ENCODE measurements at regions not wholly inside any gene's neighbourhood (a gene's known extent, or its start where the extent isn't known, plus 50 kb on each side); places are given as distances from the start of the nearest gene placed in this dataset.

DNA sequence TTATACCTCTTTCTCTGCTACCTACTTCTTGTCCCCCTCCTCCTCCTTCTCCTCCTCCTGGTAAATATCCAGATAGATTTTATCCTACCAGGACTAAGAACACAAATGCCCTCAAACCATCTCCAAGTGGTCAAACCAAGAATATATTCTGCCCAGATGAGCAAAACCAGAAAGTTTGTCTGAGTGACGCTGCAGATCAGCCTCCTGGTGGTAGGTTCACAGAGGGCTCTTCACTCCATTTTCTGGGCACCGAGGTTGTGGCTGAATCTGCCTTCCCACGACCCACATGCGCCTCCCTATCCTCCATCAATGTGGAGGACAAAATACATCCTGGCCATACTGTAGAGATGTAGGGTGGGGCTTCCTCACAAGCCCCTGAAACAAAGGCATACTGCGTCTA is 543.6 kb downstream of the MN1 start:
- intact Hi-C loops (cut with DNase I; ENCODE audit: low total_unique reads) = no loop called here
- TF ChIP-seq, protein P1, sequence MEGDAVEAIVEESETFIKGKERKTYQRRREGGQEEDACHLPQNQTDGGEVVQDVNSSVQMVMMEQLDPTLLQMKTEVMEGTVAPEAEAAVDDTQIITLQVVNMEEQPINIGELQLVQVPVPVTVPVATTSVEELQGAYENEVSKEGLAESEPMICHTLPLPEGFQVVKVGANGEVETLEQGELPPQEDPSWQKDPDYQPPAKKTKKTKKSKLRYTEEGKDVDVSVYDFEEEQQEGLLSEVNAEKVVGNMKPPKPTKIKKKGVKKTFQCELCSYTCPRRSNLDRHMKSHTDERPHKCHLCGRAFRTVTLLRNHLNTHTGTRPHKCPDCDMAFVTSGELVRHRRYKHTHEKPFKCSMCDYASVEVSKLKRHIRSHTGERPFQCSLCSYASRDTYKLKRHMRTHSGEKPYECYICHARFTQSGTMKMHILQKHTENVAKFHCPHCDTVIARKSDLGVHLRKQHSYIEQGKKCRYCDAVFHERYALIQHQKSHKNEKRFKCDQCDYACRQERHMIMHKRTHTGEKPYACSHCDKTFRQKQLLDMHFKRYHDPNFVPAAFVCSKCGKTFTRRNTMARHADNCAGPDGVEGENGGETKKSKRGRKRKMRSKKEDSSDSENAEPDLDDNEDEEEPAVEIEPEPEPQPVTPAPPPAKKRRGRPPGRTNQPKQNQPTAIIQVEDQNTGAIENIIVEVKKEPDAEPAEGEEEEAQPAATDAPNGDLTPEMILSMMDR (IDR thresholded peaks at IDR 0.05) = no peak
- peaks cover 0 to 4% of the 10 kb centered on the region in 2 donors for H3K27me3 ChIP-seq
- DNase-seq = no peak
- no peak overlapping the region for H3K27ac ChIP-seq
- H3K36me3 ChIP-seq = no peaks in the 10 kb centered on the region
- H3K4me3 ChIP-seq = no peak overlapping the region
- H3K9me3 ChIP-seq = peaks cover 0 to 19% (median 12%) of the 10 kb centered on the region in 3 donors
- no peaks in the 10 kb centered on the region for H3K4me1 ChIP-seq

DNA sequence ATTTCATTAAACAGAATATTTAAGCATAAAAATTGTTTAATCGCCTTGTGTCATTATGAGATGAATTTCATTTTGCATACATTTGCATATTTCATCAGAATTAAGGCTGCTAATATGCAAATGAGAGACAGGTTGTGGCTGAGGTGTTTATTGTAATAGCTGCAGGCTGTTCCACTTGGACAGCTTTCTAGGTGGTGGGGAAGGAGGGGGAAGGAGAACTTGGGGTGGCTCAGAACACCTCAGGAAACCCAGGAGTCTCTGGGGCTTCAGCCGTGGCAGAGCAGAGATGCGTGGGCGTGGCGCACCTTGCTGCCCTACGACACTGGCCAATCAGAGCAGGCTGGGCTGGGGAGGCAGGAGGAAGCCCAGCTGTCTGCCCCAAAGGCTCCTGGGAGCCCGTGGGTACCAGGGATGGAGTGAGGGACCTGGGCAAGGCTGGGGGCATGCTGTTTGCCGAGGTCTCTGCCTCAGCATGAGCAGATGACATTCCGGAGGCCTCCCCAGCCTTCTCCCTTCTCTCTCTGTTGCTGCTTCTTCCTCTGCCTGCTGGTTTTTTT is 542.9 kb downstream of the MN1 start:
- peaks cover 0 to 4% of the 10 kb centered on the region in 2 donors for H3K27me3 ChIP-seq
- H3K27ac ChIP-seq = no peak overlapping the region
- H3K4me3 ChIP-seq = no peak overlapping the region
- intact Hi-C loops (cut with DNase I; ENCODE audit: low total_unique reads) = no loop called here
- no peaks in the 10 kb centered on the region for H3K36me3 ChIP-seq
- peaks cover 0 to 19% (median 12%) of the 10 kb centered on the region in 3 donors for H3K9me3 ChIP-seq
- no peak for DNase-seq
- TF ChIP-seq, protein P1 (IDR thresholded peaks at IDR 0.05) = no peak
- no peaks in the 10 kb centered on the region for H3K4me1 ChIP-seq

DNA sequence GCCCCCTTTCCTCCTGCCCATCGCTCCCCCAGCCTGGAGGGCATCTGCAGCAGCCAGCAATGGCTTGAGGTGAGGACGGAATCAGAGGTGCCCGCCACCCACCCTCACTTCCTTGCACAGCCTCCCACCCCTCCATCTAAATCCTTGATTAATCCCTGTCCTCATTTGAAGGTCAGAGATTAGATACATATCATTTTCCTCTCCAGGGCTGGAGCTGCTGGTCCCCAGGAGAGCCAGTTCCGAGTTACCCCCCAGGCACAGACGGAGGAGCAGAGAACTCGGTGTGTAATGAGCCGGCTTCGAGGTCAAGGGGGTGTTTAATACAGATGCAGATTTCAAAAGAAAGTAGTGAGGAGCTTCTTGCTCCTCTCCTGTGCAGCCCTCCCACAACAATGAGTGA is 542.1 kb downstream of the MN1 start:
- Histone ChIP-seq H3K27me3 (peaks cover 0 to 4% of the 10 kb centered on the region in 2 donors), H3K9me3 (peaks cover 0 to 19% (median 12%) of the 10 kb centered on the region in 3 donors), H3K27ac (no peak overlapping the region), H3K4me3 (no peak overlapping the region), H3K36me3 (no peaks in the 10 kb centered on the region), H3K4me1 (no peaks in the 10 kb centered on the region)
- no peak for DNase-seq
- TF ChIP-seq, protein P1 (IDR thresholded peaks at IDR 0.05) = no peak
- intact Hi-C loops (cut with DNase I; ENCODE audit: low total_unique reads) = no loop called here

DNA sequence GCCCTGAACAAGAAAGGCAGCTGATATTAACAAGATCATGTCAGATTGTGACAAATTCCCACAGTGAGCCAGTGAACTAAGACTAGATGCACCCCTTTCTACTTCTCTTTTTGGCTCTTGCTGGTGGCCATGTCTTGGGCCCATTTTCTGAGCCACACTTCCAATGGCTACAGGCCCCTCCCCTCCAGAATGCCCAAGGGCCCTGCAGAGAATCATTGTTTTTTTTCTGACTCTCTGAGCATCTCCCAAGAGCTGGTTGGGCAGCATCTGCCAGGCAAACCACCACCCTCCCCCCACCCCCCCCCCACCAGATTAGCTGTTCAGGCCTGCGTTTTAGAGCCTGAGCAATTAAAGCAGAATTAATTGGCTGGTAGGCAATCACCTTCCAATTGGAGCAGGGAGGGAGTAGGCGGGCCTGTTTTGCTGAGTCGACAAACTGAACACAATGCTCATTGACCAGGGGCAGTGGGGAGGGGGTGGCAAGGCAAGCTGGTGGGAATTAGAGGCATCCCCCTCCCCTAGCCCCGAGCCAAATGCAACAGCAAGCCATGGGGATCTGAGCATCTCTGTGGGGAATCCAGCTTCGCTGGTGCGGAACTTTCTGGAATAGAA is 541.4 kb downstream of the MN1 start:
- peaks cover 0 to 4% of the 10 kb centered on the region in 2 donors for H3K27me3 ChIP-seq
- H3K27ac ChIP-seq = no peak overlapping the region
- no peaks in the 10 kb centered on the region for H3K4me1 ChIP-seq
- H3K9me3 ChIP-seq = peaks cover 0 to 13% (median 9%) of the 10 kb centered on the region in 3 donors
- intact Hi-C loops (cut with DNase I; ENCODE audit: low total_unique reads) = no loop called here
- TF ChIP-seq, protein P1 (IDR thresholded peaks at IDR 0.05) = no peak
- no peak overlapping the region for H3K4me3 ChIP-seq
- DNase-seq = no peak
- no peaks in the 10 kb centered on the region for H3K36me3 ChIP-seq

DNA sequence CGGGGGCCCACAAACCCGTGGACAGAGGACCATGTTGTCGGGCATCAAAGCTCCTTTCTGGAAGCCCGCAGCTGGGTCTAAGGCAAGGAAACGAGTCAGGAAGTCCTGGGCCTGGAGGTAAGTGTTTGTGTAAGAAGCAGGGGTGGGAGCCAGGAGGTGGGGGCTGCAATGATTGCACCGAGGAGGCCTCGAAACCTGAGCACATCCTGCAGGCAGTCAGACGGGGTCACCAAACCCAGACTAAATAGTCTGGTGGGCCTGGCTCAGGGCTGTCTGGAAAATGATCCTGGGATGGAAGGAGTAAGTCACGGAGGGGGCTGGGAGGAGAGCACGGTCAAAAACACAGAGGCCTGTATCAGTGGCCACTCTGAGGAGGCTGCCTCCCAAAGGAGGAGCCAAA is 539.2 kb downstream of the MN1 start:
- H3K4me3 ChIP-seq = no peak overlapping the region
- no peak for DNase-seq
- H3K36me3 ChIP-seq = no peaks in the 10 kb centered on the region
- H3K27ac ChIP-seq = no peak overlapping the region
- TF ChIP-seq, protein P1 (IDR thresholded peaks at IDR 0.05) = no peak
- no peaks in the 10 kb centered on the region for H3K4me1 ChIP-seq
- intact Hi-C loops (cut with DNase I; ENCODE audit: low total_unique reads) = no loop called here
- H3K9me3 ChIP-seq = no peaks in the 10 kb centered on the region
- H3K27me3 ChIP-seq = peaks cover 0 to 4% of the 10 kb centered on the region in 2 donors

All from tibial artery (tissue), 4 donors.